ENCODE measurements at regions not wholly inside any gene's neighbourhood (a gene's known extent, or its start where the extent isn't known, plus 50 kb on each side); places are given as distances from the start of the nearest gene placed in this dataset.

DNA sequence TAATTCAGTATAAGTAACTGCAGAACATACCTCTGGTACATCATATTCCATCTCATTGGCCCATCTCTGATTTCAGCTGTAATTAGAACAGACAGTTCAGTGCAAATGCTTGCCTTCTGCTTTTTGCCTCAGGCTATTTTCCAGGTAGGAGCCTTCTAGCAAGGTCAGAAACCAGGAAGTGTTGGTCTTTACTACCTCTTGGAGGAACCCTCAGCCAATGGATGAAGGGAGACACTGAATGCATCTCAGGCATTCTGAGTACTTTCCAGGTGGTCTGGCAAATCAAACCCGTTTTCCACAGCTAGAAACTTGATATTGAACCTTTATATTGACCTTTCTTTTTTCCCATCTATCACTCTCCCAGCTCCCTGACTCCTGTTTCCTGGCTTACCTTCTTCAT is 348.5 kb upstream of the SOX2 start:
- DNase-seq (ENCODE audit: low read depth) = no peak
- no peak overlapping the region for H3K4me3 ChIP-seq (replicated peaks; ENCODE audit: low read depth, low read length)
- TF ChIP-seq CTCF (IDR thresholded peaks at IDR 0.05; ENCODE audit: low read length, missing control alignments) = no peak

DNA sequence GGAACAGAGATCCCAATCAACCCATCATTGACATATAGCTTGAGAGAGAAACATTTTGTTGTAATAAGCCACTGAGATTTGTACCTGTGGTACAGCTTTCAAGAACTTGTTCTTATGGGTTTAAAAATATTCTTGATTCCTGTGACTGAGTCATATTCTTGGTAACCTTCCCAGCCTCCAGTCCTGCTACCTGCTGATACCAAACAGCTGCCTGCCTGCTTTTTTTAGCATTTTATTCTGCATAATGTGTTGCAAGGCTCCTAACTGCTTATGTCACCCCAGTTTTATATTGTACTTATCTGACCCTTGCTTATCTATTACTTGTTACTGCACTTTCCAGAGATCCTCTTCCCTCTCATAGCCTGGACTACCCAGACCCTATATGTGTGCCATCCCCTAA is 349.3 kb upstream of the SOX2 start:
- no peak overlapping the region for H3K4me3 ChIP-seq (replicated peaks; ENCODE audit: low read depth, low read length)
- no peak for TF ChIP-seq CTCF (IDR thresholded peaks at IDR 0.05; ENCODE audit: low read length, missing control alignments)
- DNase-seq (ENCODE audit: low read depth) = no peak

- DNase-seq (ENCODE audit: low read depth) = no peak
- TF ChIP-seq CTCF (IDR thresholded peaks at IDR 0.05; ENCODE audit: low read length, missing control alignments) = no peak
- H3K4me3 ChIP-seq (replicated peaks; ENCODE audit: low read depth, low read length) = no peak overlapping the region
Observed at GRCh38 chr3:181358562-181358961, 353.2 kb upstream of the SOX2 start.

- TF ChIP-seq CTCF (IDR thresholded peaks at IDR 0.05; ENCODE audit: low read length, missing control alignments) = no peak
- H3K4me3 ChIP-seq (replicated peaks; ENCODE audit: low read depth, low read length) = no peak overlapping the region
- no peak for DNase-seq (ENCODE audit: low read depth)
Observed at GRCh38 chr3:181358060-181358459, 353.7 kb upstream of the SOX2 start.

GRCh38 chr3:181354140-181354539 is 357.6 kb upstream of the SOX2 start:
- no peak for TF ChIP-seq CTCF (IDR thresholded peaks at IDR 0.05; ENCODE audit: low read length, missing control alignments)
- DNase-seq (ENCODE audit: low read depth) = no peak
- no peak overlapping the region for H3K4me3 ChIP-seq (replicated peaks; ENCODE audit: low read depth, low read length)

DNA sequence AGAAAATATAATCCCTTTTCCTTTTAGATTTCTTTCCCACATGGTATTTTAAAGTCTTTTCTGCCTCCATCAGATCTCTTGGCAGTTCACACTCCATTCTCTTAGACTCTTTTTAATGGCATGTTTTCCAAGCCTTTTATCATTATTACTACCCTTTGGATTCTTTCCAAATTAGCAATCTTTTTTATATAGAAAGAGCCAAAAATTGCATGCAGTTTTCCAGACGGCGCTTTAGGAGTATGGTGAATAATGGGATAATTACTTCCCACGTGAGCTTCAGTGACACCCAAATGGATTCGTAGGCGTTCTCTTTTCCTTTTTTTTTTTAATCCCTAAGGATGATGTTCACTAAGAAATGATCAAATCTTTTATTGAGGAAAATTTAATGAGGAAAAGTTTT is 354.8 kb upstream of the DNAJC19 start:
- DNase-seq (ENCODE audit: low read depth) = no peak

More for the DNA sequence above, 354.8 kb upstream of the DNAJC19 start:
- TF ChIP-seq CTCF (IDR thresholded peaks at IDR 0.05; ENCODE audit: low read length, missing control alignments) = no peak
- H3K4me3 ChIP-seq (replicated peaks; ENCODE audit: low read depth, low read length) = no peak overlapping the region
